GM18502 (cell line): ENCODE measurements at regions not wholly inside any gene's neighbourhood (a gene's known extent, or its start where the extent isn't known, plus 50 kb on each side); places are given as distances from the start of the nearest gene placed in this dataset.
"Not testable (repeated sequence)": the region's sequence is repeated elsewhere in the genome, so short reads cannot be mapped to it uniquely, and the experiment has no call there.

Experiments
- ATAC-seq: cut with Tn5 transposase; IDR thresholded peaks from one replicate; pipeline ENCODE4 v1.9.1; 2021; ENCODE audit warnings: mild to moderate bottlenecking; ENCODE audit not compliant: unreplicated experiment, poor library complexity

GRCh38 chr3:20576228-20576627 is 390.2 kb upstream of the SGO1 start:
- ATAC-seq = no peak

- no peak for ATAC-seq
These were observed 389.1 kb upstream of the SGO1 start for GRCh38 chr3:20575146-20575545.

DNA sequence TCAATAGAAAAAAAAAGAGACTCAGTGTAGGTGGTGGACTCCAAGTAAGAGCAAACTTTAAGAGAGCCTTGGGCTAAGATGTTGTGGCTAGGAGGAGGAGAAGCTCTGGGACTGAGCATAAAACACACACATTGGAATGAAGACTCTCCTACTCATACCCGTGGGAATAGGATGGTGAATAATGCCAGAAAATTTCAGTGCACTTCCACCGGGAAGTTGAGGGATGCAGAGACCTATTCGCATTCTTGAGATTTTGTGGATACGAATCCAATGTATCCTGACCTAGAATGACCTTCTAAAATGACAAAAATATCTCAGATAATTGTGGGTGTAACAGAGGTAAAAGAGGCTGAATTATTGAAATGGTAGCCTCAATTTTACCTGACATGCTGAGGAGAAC is 388.7 kb upstream of the SGO1 start:
- no peak for ATAC-seq

DNA sequence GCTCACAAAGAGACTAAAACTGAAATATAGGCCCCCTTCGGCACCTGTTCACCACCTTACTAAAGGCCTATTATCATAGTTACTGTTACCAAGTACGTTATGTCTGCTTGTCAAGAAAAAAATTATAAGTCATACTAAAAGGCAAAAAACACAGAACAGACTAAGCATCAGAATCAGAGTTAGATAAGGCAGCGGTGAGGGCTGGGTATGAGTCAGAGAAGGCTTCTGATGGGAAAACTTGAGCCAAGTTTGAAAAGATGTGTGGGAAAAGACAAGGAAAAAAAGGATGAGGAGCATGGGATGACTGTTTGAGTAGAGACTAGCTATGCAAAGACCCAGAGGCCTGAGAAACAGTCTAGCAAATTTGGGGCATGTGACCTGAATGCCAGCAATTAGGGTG is 387.2 kb upstream of the SGO1 start:
- no peak for ATAC-seq

DNA sequence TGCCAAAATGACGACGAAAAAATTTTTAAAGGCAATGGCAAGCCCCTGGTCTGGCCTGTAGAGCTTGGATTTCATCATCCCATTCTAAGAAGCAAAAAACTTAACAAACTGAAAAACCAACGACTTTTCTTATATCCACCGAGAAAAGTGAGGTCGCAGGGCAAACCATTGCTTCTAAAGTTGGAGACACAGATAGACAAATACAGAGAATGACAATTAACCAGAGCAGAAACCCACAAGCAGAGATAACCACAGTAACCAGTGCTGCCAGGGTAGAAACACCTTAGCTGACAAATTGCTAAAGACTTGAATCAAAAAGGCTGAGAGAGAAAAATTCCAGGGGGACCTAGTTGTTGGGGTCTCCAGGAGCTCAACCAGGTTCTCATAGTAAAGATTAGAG is 386.5 kb upstream of the SGO1 start:
- no peak for ATAC-seq

DNA sequence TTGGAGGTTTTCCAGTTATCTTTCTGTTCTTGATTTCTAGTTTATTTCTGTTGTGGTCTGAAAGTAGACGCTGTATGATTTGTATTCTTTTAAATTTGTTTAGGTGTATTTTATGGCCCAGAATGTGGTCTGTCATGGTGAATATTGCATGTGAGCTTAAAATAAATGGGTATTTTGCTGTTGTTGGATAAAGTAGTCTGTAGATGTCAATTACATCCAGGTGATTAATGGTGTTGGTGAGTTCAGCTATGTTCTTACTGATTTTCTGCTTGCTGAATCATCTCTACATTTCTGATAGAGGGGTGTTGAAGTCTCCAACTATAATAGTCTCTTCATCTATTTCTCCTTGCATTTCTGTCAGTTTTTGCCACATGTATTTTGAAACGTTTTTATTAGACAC is 383.3 kb upstream of the SGO1 start:
- ATAC-seq = no peak

DNA sequence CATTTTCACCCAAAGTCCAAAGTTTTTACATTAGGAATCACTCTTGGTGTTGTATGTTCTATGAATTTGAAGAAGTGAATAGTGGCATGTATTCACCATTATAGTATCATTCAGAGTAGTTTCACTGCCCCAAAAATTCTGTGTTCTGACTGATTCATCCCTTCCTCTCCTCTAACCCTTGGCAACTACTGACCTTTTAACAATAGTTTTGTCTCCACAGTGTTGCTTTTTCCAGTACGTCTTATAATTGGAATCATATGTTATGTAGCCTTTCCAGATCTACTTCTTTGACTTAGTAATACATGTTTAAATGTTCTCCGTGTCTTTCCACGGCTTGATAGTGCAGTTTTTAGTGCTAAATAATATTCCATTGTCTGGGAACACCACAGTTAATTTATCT is 379.0 kb upstream of the SGO1 start:
- no peak for ATAC-seq

GRCh38 chr3:20563985-20564384 is 378.0 kb upstream of the SGO1 start:
- no peak for ATAC-seq

DNA sequence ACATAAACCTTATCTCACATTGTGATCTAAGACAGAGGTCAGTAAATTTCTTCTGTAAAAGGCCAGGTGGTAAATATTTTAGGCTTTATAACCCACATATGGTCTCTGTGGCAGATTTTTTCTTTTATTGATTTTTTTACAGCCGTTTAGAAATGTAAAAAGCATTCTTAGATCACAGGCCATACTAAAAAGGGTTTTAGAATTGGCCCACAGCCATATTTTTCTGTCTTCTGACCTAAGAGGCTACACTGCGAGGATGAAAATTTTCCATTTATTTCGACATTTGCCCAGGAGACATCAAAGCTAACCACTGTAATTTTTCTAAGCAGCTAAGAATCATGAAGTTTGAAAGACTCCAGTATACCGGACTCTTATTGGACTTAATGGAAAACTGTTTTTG is 377.2 kb upstream of the SGO1 start:
- no peak for ATAC-seq

DNA sequence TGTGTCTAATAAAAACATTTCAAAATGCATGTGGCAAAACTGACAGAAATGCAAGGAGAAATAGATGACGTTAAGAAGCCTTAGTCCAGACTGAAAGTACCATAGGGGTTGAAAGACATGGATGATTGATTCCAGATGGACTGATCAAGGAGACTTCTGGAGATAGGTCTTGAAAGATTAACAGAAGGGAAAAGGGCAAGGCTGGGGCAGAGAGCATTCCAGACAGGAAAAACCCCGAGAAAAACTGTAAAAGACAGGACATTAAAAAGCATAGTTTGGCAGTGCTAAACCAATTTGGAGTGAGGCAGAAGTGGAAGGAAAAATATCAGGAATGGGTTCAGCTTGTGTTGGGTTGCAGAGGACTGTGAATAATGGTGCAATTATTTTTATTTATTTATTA is 375.2 kb upstream of the SGO1 start:
- no peak for ATAC-seq

- not testable (repeated sequence) for ATAC-seq
These were observed 374.4 kb upstream of the SGO1 start for GRCh38 chr3:20560446-20560845.

- no peak for ATAC-seq
These were observed 372.2 kb upstream of the SGO1 start for GRCh38 chr3:20558161-20558560.

- no peak for ATAC-seq
These were observed 370.7 kb upstream of the SGO1 start for GRCh38 chr3:20556661-20557060.

DNA sequence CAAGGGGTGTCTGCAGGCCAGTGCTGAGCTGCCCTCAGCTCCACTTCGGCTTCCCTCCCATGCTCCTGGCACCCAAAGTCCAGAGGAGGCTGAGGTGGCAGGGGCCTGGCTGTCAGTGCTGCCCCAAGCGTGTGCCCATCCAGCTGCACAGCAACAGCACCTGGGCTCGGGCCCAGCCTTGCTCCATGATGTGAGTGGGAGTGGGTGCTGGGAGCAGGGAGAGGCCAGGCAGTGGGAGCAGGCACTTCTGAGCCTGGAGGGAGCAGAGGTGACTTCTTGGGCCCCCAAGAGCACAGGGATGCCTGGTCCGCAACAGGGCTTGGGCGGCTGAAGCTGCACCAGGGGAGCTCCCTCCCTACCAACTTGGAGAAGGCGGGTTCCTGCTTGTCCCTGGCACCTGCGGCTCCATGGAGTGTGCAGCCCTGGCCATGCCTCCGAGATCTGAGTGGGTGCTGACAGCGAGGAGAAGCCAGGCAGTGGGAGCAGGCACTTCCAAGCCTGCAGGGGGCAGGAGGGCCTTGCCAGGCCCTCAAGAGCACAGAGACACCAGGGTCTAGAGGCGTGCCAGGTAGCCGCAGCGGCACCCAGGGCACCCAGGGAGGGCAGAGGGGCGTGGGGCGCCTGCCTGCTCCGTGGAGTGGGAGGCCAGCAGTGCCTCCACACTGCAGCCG is 366.7 kb upstream of the SGO1 start:
- ATAC-seq = no peak

- not testable (repeated sequence) for ATAC-seq
These were observed 361.6 kb upstream of the SGO1 start for GRCh38 chr3:20547361-20548269.

DNA sequence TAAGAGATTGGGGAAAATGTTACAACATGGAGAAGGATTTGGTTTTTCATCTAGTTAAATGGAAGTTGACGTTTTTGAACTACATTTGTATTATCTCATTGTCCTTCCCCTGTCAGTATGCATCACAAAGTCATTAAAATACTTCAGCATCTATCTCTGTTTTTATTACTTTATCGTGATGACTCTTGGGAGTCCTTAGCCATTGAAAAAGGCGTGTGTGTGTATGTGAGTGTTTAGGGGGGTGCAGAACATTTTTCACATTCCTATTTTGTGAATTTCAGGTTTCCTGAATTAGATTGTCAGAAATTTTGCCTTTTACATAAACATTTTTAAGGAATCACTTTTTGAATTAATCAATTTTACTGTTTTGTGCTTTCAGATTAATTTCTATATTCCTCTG is 360.6 kb upstream of the SGO1 start:
- no peak for ATAC-seq

DNA sequence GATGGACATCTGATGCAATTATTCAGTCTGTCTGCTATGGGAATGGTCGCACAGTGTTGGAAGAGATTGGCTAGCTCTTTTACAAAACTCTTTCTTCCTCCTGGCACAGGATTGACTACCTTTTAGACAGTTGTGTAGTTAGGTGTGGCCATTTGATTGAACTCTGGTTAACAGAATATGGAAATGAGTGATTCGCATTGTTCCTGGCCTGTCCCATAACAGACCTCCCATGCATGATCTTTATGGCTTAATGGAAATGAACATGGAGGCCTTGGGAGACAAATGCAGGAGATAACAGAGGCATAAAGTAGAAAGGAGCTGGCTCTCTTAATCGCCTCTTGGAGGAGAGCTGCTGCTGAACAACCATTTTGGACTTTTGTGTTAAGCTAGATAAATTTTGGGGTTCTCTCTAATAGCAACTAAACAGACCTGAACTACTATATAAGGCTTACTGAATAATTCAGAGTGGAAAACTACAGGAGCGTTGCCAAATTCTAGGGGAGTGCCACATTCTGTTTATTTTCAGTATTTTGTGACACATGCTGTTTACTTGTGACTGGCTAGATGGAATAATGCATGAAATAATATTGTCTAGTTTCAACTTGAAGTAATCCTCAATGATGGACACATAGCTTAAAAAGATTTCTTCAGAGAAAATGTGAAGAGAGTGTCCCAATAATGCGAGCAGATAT is 357.7 kb upstream of the SGO1 start:
- no peak for ATAC-seq

GRCh38 chr3:20540066-20540465 is 354.1 kb upstream of the SGO1 start:
- no peak for ATAC-seq

- ATAC-seq = no peak
These were observed 353.7 kb upstream of the SGO1 start for GRCh38 chr3:20539666-20540065.

DNA sequence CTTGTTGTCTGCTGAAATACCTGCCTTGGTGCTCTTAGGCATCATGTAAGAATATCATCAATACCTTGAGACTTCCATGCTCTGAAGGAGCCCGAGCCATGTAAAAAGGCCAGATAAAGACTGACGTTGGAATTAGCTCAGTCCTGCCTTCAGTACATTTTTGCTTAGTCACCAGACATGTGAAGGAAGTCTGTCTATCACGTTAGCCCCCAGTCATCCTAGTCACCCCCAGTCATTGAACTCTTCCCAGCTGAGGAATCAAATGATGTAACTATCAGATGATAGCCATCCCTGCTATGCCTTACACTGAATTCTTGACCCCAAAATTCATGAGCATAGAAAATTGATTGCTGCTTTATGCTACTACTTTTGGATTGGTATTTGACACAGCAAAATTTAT is 351.2 kb upstream of the SGO1 start:
- ATAC-seq = no peak

- no peak for ATAC-seq
These were observed 343.9 kb upstream of the SGO1 start for GRCh38 chr3:20529911-20530310.
